ENCODE measurements at regions not wholly inside any gene's neighbourhood (a gene's known extent, or its start where the extent isn't known, plus 50 kb on each side); places are given as distances from the start of the nearest gene placed in this dataset.

DNA sequence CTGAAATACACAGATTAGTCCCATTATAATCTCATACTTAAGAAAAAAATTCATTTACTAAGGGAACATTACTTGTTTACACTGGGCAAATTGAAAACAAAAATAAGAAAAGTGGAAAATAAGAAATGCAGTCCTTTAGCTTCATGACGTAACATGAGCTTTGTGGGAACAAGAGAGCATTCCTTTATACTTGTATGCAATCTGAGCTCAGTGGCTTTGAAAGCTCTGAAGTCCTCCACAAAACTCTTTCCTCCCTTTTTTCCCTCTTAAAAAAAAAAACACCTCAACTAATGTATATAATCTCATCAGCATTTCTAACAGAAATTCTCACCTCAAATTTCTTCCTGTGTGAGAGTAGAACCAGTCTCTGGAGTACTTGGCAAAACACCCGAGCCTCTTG lies 76.9 kb upstream of the OTX2 start:
- TF ChIP-seq, protein P1, sequence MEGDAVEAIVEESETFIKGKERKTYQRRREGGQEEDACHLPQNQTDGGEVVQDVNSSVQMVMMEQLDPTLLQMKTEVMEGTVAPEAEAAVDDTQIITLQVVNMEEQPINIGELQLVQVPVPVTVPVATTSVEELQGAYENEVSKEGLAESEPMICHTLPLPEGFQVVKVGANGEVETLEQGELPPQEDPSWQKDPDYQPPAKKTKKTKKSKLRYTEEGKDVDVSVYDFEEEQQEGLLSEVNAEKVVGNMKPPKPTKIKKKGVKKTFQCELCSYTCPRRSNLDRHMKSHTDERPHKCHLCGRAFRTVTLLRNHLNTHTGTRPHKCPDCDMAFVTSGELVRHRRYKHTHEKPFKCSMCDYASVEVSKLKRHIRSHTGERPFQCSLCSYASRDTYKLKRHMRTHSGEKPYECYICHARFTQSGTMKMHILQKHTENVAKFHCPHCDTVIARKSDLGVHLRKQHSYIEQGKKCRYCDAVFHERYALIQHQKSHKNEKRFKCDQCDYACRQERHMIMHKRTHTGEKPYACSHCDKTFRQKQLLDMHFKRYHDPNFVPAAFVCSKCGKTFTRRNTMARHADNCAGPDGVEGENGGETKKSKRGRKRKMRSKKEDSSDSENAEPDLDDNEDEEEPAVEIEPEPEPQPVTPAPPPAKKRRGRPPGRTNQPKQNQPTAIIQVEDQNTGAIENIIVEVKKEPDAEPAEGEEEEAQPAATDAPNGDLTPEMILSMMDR (conservative IDR thresholded peaks at IDR 0.05 in 1 of 2, IDR thresholded peaks at IDR 0.05 in 1 of 2; ENCODE audit: extremely low read depth in 1 of 2, insufficient read depth in 1 of 2, low read depth in 1 of 2, low read length in 2 of 2): no peak
- no peak for TF ChIP-seq EZH2 (IDR thresholded peaks at IDR 0.05; ENCODE audit: borderline replicate concordance, low read length)
